OCI-LY7 (cell line): ENCODE measurements at regions not wholly inside any gene's neighbourhood (a gene's known extent, or its start where the extent isn't known, plus 50 kb on each side); places are given as distances from the start of the nearest gene placed in this dataset.

Experiments
- CTCF ChIP-seq: fragments of 200-600 bp; sonication (generic); conservative IDR thresholded peaks from 2 replicates; pipeline ENCODE4 v1.5.1; 2014; ENCODE audit warnings: mild to moderate bottlenecking, antibody characterized with exemption, low read length, moderate library complexity, mixed read lengths
- EZH2phosphoT487 ChIP-seq: fragments of 200-600 bp; sonication (generic); IDR thresholded peaks from 2 replicates; pipeline ENCODE4 v1.6.1; 2018; ENCODE audit warnings: low read depth, borderline replicate concordance, mild to moderate bottlenecking, mixed run types, antibody characterized with exemption, low read length, moderate library complexity, mixed read lengths

GRCh38 chr12:81859521-81859920 lies 100.4 kb upstream of the PPFIA2 start:
- TF ChIP-seq CTCF (no peak), EZH2phosphoT487 (no peak)
